GM21423 (cell line): ENCODE measurements at regions not wholly inside any gene's neighbourhood (a gene's known extent, or its start where the extent isn't known, plus 50 kb on each side); places are given as distances from the start of the nearest gene placed in this dataset.

Source experiments
- ATAC-seq: cut with Tn5 transposase; IDR thresholded peaks from one replicate; pipeline ENCODE4 v1.9.1; 2021; ENCODE audit warnings: mild to moderate bottlenecking, moderate library complexity; ENCODE audit not compliant: unreplicated experiment

- no peak for ATAC-seq
Observed at GRCh38 chr9:89655990-89656657, 51.3 kb downstream of the GADD45G start.

GRCh38 chr9:89657295-89657694, 52.5 kb downstream of the GADD45G start:
- ATAC-seq: no peak

GRCh38 chr9:89657765-89658164, 53.0 kb downstream of the GADD45G start:
- no peak for ATAC-seq

GRCh38 chr9:89658401-89658800, 53.6 kb downstream of the GADD45G start:
- no peak for ATAC-seq

DNA sequence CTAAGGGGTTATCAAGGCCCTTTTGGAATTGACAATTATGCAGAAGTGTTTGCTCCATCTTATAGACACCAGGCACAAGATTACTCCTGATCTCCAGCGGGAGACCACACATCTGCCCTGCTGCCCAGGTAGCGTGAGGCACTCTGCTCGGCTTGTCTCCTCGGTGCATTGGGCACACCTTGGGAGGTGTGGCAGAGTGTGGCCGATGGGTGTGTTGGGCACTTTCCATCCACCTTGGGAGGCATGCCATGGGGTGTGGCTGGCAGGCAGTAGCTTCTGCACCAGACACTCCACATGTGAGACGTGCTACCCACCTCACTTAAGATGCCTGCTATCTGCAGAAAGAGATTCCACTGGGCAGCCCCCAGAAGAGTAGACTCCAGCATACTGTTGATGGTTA, 54.1 kb downstream of the GADD45G start:
- no peak for ATAC-seq

- ATAC-seq: no peak
Observed at GRCh38 chr9:89659473-89659872, 54.7 kb downstream of the GADD45G start.

- ATAC-seq: no peak
Observed at GRCh38 chr9:89659891-89660685, 55.3 kb downstream of the GADD45G start.

DNA sequence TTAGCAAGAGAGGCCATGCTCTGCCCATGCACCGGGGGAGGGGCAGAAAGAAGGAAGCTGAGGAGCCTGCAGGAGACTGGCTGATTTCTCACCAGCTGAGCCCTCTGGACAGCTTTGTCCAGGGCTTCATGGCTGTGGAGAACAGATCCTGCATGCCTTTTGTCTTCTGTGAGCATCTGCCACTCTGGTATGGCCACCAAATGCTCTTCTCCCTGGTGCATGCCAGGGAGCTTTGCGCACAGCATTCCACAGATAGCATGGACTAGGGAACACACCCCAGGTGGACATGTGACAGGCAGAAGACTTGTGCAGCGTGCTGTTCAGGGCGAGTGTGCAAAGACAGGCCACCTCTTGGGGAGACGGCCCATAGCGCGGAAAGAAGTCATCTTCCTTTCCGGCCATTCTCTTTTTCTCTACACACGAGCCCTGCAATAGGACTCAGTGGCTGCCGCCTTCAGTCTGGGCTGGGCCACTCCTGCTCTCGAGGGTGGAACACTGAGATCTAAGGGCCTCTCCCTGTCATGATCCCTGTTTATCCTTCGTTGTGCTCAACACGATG, 56.7 kb downstream of the GADD45G start:
- ATAC-seq: no peak

- no peak for ATAC-seq
Observed at GRCh38 chr9:89661956-89662717, 57.3 kb downstream of the GADD45G start.

DNA sequence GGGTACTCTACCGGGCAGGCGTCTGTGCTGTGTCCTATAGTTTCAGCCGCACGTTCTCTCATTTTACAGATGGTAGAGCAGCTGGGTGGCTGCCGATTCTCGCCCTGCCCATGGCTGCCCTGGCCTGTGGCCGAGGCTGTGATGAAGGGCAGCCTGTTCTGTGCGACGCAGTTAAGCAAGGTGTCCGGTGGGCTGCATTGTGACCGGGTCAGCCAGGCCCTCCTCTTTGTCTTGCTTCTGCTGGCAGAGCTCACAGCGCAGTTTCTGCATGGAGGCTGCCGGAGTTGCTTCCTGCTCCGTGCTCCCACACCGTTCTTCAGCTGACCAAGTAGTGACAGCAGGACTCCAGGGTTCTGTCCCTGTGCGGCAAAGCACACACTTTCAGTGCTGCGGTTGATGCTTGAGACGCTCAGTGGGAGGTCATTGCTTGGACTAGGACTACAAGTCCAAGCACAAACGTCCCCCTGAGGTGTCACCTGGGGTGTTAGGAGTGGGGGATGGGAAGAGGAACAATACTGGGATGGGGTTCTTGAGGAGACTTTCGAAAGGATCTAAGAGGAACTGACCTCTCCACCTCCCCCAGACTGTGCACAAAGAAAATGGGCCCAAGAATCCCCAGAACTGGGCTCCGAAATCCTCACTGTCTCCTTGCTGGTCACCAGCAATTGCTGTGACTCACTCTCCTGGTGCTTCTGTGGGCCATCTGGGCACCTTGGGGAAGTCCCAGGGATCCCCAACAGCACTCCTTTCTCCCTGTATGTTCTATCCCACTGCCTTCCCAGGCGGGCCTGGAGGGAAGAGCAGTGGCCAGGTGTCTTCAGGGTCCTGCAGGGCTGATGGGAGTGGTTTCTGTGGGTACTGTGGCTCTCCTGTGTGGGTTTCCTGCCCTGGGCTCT, 58.2 kb downstream of the GADD45G start:
- no peak for ATAC-seq

DNA sequence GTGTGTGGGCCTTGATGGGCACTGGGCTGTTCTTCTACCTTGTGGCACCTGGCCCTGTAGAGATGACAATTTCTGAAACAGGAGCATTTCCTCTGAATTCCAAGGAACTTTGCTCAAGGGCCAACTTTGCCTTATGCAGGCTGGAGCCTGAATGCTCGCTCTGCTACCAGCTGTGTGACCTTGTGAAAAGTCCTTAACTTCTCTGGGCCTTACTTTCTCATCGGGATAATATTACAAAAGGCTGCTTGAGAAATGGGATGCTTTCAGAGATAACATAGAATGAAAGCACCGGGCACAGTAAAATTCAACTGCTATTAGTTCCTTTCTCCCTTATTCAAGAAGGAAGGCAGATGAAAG, 58.8 kb downstream of the GADD45G start:
- ATAC-seq: no peak

GRCh38 chr9:89664010-89664409, 59.2 kb downstream of the GADD45G start:
- ATAC-seq: no peak

- ATAC-seq: no peak
Observed at GRCh38 chr9:89664896-89665329, 60.1 kb downstream of the GADD45G start.

DNA sequence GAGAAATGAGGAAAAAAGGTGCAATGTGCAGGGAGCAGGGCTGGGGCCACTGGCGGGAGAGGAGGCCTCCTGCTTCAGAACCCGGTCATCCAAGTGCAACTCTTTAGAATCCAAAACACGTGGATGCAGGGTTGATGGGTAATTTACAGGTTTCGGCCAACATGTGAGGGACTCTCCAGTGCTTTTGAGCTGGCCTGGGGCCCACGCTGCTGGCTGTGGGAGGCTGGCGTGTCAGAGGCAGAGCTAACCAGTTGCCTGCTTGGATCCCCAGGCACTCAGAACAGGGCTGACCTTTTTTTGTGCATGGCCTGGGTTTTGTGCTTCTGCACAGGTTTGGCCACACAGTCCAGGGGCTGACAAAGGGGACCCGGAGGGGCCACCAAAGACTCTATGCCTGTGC, 61.6 kb downstream of the GADD45G start:
- ATAC-seq: no peak

GRCh38 chr9:89666950-89667349, 62.1 kb downstream of the GADD45G start:
- no peak for ATAC-seq

DNA sequence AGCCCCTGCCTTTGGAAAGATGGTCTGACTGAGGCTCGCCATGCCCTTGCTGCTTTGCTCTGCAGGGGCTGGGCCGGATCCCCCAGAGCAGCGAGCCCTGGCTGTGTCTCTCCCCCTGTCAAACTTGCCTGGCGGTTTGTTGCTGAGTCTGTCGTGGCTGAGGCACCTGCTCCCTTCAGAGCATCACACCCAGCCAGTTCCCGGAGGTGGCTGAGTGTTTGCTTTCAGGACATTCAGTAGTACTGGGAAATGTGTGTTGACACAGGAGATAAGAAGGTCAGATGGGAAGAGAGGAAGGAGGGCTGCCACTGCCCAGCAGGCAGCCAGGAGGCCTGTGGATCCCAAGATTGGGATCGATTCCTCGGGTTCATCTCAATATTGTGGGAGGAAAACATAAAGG, 62.9 kb downstream of the GADD45G start:
- ATAC-seq: no peak

- no peak for ATAC-seq
Observed at GRCh38 chr9:89668216-89668865, 63.5 kb downstream of the GADD45G start.

- ATAC-seq: no peak
Observed at GRCh38 chr9:89668866-89669246, 64.0 kb downstream of the GADD45G start.

DNA sequence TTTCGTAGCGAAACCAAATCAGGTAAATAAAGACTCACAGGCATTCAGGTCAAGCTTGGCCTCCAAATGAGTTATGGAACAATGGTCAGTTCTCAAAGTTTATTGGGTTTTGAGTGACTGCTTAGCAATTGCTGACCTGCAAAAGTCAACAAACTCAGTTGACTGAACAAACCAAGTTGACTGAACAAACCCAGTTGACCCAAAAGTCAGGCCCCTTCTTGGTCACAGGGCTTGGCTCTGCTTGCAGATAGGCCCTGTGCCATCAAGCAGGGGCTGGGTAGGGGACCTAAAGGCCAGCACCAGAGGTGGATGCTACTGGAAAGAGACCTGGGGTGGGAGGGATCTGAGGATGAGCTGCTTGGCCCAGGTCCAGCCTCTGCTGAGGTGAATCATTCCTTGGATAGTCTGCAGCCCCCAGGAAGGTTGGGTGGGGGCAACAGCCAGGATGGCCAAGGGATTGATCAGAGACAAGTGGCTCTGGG, 64.6 kb downstream of the GADD45G start:
- no peak for ATAC-seq

GRCh38 chr9:89670114-89670513, 65.3 kb downstream of the GADD45G start:
- no peak for ATAC-seq
